ENCODE measurements at regions not wholly inside any gene's neighbourhood (a gene's known extent, or its start where the extent isn't known, plus 50 kb on each side); places are given as distances from the start of the nearest gene placed in this dataset.

GRCh38 chr2:165024199-165024598, 68.9 kb upstream of the SLC38A11 start:
- TF ChIP-seq, protein P1, sequence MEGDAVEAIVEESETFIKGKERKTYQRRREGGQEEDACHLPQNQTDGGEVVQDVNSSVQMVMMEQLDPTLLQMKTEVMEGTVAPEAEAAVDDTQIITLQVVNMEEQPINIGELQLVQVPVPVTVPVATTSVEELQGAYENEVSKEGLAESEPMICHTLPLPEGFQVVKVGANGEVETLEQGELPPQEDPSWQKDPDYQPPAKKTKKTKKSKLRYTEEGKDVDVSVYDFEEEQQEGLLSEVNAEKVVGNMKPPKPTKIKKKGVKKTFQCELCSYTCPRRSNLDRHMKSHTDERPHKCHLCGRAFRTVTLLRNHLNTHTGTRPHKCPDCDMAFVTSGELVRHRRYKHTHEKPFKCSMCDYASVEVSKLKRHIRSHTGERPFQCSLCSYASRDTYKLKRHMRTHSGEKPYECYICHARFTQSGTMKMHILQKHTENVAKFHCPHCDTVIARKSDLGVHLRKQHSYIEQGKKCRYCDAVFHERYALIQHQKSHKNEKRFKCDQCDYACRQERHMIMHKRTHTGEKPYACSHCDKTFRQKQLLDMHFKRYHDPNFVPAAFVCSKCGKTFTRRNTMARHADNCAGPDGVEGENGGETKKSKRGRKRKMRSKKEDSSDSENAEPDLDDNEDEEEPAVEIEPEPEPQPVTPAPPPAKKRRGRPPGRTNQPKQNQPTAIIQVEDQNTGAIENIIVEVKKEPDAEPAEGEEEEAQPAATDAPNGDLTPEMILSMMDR (conservative IDR thresholded peaks at IDR 0.05) = no peak
- no peak for TF ChIP-seq ZFX (IDR thresholded peaks at IDR 0.05)
